Tibial nerve (tissue), 4 donors: ENCODE measurements at regions not wholly inside any gene's neighbourhood (a gene's known extent, or its start where the extent isn't known, plus 50 kb on each side); places are given as distances from the start of the nearest gene placed in this dataset.

ENCODE experiments used
- CTCF ChIP-seq, 5 experiments: fragments of 200-600 bp in 3 of 5; fragments of 450-650 bp in 2 of 5; sonication (generic) in 3 of 5; IDR thresholded peaks; one replicate each; pipeline ENCODE4 v1.5.1; 2016 to 2019; ENCODE audit warnings: antibody characterized with exemption in 5 of 5, mild to moderate bottlenecking in 3 of 5, moderate library complexity in 2 of 5
- EP300 ChIP-seq, 2 donors: sonication (generic); formaldehyde crosslinking; IDR thresholded peaks; one replicate each; pipeline ENCODE4 v1.6.1; 2017; ENCODE audit warnings: antibody characterized with exemption in 2 of 2, mild to moderate bottlenecking in 1 of 2
- POLR2A ChIP-seq, 2 donors: fragments of 450-650 bp; IDR thresholded peaks; one replicate each; pipeline ENCODE4 v1.6.1; 2017; ENCODE audit warnings: antibody characterized with exemption in 2 of 2, mild to moderate bottlenecking in 2 of 2, moderate library complexity in 2 of 2

- TF ChIP-seq CTCF (IDR thresholded peaks at IDR 0.05) (no peak), EP300 (IDR thresholded peaks at IDR 0.05) (no peak), POLR2A (IDR thresholded peaks at IDR 0.05) (no peak)
These were observed 889.4 kb downstream of the KCNA4 start for GRCh38 chr11:29127461-29127860.
